ENCODE measurements at regions not wholly inside any gene's neighbourhood (a gene's known extent, or its start where the extent isn't known, plus 50 kb on each side); places are given as distances from the start of the nearest gene placed in this dataset.

DNA sequence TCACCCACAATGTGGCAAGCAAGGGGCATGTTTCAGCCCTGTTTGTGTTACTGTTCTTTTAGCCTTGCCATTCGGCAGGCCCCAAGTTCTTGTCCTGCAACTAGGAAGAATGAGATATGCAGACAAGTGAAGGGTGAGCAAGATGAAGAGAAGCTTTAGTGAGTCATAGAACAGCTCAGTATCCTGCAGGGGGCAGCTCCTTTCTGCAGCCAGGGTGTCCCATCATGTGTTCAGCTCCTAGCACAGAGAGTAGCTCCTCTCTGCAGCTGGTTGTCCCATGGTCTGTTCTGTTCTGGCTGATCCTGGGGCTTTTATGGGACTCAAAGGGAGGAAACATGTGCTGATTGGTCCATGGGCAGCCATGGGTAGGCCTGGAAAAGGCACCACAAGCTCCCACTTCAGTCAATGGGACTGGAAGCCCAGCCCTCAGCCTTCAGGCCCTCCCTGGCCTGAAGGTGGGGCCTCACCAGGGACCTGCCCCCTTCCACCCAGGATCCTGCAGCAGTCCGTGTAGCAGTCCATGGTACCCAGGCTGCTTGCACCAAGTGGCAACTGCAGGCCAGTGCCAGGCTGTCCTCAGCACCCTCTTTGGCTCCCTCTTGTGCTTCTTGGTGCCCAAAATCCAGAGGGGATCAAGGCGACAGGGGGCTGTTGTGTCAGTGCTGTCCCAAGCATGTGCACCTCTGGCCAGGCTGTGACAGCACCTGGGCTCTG lies 326.4 kb downstream of the NR4A2 start:
- TF ChIP-seq EZH2 (IDR thresholded peaks at IDR 0.05) (no peak), POLR2AphosphoS5 (IDR thresholded peaks at IDR 0.05; ENCODE audit: borderline replicate concordance, low read depth, low read length) (no peak)
